Lower leg skin (tissue), 4 donors: ENCODE measurements at regions not wholly inside any gene's neighbourhood (a gene's known extent, or its start where the extent isn't known, plus 50 kb on each side); places are given as distances from the start of the nearest gene placed in this dataset.

ENCODE experiments used
- DNase-seq, 2 donors: peaks; one replicate each; pipeline ENCODE4 v3.0.0-alpha.2; 2019; ENCODE audit warnings: low spot score in 2 of 2
- H3K4me3 ChIP-seq: fragments of 200-600 bp; sonication (generic); 2 replicates; pipeline ENCODE4 v1.5.1; 2017; ENCODE audit warnings: mild to moderate bottlenecking, low read depth; ENCODE audit not compliant: poor library complexity, severe bottlenecking
- POLR2A ChIP-seq, 2 donors: fragments of 450-650 bp; IDR thresholded peaks; one replicate each; pipeline ENCODE4 v1.6.1; 2016 to 2017; ENCODE audit warnings: antibody characterized with exemption in 2 of 2, mild to moderate bottlenecking in 1 of 2, moderate library complexity in 1 of 2
- WGBS, 2 donors: methylation state at CpG; one replicate each; pipeline ENCODE4 v1.1.5; 2018; 5-methylcytosine and 5-hydroxymethylcytosine counted together
- intact Hi-C: fragments of 100-400 bp; cut with DNase I; formaldehyde crosslinking; loops from one replicate; pipeline ENCODE4 v1.15.0; 2023; ENCODE audit warnings: low total_unique reads
- TF ChIP-seq, protein P1 (sequence below), 3 donors: fragments of 450-650 bp; IDR thresholded peaks; one replicate each; pipeline ENCODE4 v1.5.1; 2016; ENCODE audit warnings: antibody characterized with exemption in 3 of 3, mild to moderate bottlenecking in 3 of 3, moderate library complexity in 2 of 3

DNA sequence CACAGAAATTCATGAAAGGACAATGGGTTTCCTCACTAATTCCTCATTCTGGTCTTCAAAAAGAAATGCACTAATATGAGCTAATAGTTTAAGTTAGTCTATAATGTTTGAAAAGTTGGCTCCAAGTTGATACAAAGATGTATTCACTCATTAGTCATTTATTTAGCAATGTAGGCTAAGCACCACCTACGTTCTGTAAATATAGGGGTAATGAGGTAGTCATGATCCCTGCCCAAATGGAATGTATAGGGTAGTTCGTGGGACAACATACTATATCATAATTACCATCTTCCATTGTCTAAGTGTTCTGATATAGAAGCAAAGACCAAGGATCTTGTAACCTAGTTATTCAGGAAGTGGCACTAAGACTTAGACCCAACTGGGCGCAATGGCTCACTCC is 86.5 kb downstream of the DIO2 start:
- TF ChIP-seq, protein P1, sequence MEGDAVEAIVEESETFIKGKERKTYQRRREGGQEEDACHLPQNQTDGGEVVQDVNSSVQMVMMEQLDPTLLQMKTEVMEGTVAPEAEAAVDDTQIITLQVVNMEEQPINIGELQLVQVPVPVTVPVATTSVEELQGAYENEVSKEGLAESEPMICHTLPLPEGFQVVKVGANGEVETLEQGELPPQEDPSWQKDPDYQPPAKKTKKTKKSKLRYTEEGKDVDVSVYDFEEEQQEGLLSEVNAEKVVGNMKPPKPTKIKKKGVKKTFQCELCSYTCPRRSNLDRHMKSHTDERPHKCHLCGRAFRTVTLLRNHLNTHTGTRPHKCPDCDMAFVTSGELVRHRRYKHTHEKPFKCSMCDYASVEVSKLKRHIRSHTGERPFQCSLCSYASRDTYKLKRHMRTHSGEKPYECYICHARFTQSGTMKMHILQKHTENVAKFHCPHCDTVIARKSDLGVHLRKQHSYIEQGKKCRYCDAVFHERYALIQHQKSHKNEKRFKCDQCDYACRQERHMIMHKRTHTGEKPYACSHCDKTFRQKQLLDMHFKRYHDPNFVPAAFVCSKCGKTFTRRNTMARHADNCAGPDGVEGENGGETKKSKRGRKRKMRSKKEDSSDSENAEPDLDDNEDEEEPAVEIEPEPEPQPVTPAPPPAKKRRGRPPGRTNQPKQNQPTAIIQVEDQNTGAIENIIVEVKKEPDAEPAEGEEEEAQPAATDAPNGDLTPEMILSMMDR (IDR thresholded peaks at IDR 0.05): no peak
- no peak for TF ChIP-seq POLR2A (IDR thresholded peaks at IDR 0.05)
- intact Hi-C loops: no loop called here
- H3K4me3 ChIP-seq: no peak overlapping the region
- WGBS, 2 donors: 69 to 81% methylated on average over 3 of the region's 3 CpGs
- DNase-seq: no peak

DNA sequence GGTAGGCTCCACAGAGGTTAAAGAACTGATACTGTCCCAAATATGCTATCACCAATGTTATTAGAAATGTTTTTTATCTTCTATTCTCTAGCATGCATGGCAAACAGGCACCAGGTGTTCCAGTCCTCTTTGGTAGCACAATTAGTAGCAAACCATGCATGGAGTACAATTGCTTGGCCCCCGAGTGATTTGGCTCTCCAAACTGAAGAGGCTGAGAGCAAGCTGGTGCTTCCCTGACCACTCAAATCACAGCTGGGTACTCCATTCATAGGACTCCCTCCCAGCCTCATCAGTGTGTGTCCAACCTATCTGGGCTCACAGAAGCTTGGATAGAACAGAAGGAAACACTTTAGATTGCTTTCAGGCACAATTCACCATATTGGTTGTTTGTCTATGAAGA is 93.4 kb downstream of the DIO2 start:
- TF ChIP-seq POLR2A (IDR thresholded peaks at IDR 0.05): no peak
- TF ChIP-seq, protein P1 (IDR thresholded peaks at IDR 0.05): no peak
- no peak for DNase-seq
- no peak overlapping the region for H3K4me3 ChIP-seq
- intact Hi-C loops: no loop called here
- WGBS, 2 donors: 65 to 76% methylated on average over 1 of the region's 1 CpG

DNA sequence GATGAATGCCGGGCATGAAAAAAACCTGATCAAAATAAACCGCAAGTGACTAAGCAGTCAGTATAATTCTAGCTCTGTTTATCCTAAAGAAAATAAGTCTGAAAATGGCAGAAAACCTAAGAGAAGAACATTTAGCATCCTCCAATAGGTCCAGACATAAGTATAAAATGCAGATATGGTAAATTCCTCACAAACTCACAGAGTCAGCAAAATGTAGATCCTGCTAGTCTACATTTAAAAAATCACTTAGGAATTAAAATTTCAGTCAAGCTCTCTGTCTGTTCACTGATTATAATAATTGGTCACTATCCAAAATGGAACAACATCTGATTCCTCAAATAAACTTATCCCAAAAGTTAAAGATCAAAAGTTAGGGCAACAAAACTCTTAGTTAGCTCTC is 95.1 kb downstream of the DIO2 start:
- TF ChIP-seq, protein P1 (IDR thresholded peaks at IDR 0.05): no peak
- TF ChIP-seq POLR2A (IDR thresholded peaks at IDR 0.05): no peak
- H3K4me3 ChIP-seq: no peak overlapping the region
- WGBS, 2 donors: 75 to 93% methylated on average over 2 of the region's 2 CpGs
- DNase-seq: no peak
- intact Hi-C loops: no loop called here

DNA sequence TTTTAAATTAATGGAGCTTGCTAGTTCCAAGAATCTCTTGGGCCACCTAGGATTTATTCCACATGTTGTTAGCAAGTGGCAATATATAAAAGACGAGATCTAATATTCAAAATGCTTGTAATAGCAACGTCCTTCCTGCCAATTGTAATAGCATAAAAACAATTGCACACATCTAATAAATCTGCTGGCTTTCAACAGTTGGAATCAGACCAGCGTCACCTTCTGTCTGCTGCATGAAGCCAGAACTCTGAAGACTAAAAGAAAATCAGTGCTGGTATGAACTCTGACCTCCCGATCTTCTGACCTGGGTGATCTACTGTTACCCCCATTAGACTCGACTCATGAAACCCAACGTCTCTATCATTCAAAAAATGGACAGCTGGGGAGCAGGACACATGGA is 100.6 kb downstream of the DIO2 start:
- no peak overlapping the region for H3K4me3 ChIP-seq
- TF ChIP-seq, protein P1 (IDR thresholded peaks at IDR 0.05): no peak
- TF ChIP-seq POLR2A (IDR thresholded peaks at IDR 0.05): no peak
- 48 to 49% methylated on average over 6 of the region's 6 CpGs for WGBS, 2 donors
- intact Hi-C loops: no loop called here
- no peak for DNase-seq

DNA sequence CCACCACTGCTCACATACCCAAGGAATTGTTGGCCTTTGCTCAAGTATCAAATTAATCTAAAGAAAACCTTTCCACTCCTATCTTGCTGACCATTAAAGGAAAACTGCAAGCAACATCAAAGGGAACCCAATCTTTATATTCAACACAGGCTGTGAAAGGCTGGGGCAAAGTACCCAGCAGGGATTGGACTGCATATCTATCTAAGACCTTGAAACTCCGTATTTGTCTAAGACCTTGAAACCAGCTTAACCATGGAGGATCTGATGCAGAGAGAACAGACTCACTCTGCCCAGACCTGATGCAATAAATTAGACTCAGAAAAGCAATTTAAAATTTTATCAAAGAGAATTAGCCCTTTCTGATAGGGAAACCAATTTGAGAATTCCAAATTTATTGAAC is 102.2 kb downstream of the DIO2 start:
- WGBS, 2 donors: 90 to 92% methylated on average over 1 of the region's 1 CpG
- H3K4me3 ChIP-seq: no peak overlapping the region
- no peak for DNase-seq
- intact Hi-C loops: no loop called here
- TF ChIP-seq, protein P1 (IDR thresholded peaks at IDR 0.05): no peak
- no peak for TF ChIP-seq POLR2A (IDR thresholded peaks at IDR 0.05)

DNA sequence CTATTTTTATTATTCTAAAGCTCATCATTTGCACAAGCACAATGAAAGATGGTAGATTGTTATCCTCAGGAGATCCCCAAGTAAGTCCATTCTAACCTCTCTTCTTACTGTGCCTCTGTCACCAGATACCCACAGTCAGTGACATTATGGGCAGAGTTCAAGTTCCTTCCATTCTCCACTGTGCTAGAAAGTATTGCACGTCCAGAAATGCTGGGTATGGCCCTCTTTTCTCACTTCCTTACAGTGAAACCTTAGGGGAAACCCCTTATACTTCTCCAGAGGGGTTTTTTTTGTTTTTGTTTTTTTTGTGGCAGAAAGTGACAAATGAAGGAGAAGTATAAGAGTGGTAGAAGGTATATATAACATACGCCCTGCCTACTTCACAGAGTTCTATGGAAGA is 102.9 kb downstream of the DIO2 start:
- 76 to 80% methylated on average over 2 of the region's 2 CpGs for WGBS, 2 donors
- TF ChIP-seq, protein P1 (IDR thresholded peaks at IDR 0.05): no peak
- no peak for TF ChIP-seq POLR2A (IDR thresholded peaks at IDR 0.05)
- intact Hi-C loops: no loop called here
- H3K4me3 ChIP-seq: no peak overlapping the region
- no peak for DNase-seq
